M059J (cell line): ENCODE measurements at regions not wholly inside any gene's neighbourhood (a gene's known extent, or its start where the extent isn't known, plus 50 kb on each side); places are given as distances from the start of the nearest gene placed in this dataset.
"Not testable (repeated sequence)": the region's sequence is repeated elsewhere in the genome, so short reads cannot be mapped to it uniquely, and the experiment has no call there.

ENCODE experiments used
- DNase-seq: peaks from one replicate; pipeline ENCODE4 v3.0.0-alpha.2; 2012; ENCODE audit warnings: low read depth

DNA sequence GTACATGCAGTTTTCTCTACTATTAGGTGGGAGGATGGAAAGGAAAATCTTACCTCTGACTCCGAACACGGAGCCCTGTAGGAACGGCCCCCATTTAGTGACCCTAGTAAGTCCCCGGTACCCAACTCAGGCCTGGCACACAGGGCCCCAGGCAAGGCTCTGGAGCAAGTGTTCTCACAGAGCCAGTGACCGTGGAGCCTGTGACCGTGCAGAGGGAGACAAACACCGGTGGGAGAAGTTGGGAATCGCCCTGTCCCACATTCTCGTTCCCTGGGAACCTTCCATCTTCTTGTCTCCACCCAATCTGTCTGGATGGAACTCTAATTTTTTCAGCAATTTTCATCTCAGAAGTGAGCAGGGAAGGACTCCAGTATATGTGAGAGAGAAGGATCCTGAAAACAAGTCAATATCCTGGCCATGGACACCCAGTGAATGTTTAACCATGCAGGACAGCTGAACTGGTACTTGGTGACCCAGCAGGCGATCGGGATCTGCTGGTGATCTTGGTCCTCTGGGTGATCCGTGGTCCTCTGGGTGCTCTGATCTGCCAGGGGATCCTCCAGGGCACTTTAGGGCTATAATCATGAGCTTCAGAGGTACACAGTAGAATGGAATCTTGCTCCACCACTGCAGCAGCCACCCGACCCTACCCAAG is 348.6 kb upstream of the ID2 start:
- DNase-seq: no peak

DNA sequence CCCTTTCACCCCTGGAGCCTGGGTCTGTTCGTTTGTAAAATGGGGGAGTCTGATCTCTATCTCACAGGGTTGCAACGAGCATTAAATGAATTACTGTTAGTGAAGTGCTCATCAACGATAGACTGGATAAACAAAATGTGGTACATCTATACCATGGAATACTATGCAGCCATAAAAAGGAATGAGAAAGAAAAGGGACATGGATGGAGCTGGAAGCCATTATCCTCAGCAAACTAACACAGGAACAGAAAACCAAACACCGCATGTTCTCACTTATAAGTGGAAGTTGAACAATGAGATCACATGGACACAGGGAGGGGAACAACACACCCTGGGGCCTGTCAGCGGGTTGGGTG is 348.0 kb upstream of the ID2 start:
- not testable (repeated sequence) for DNase-seq

DNA sequence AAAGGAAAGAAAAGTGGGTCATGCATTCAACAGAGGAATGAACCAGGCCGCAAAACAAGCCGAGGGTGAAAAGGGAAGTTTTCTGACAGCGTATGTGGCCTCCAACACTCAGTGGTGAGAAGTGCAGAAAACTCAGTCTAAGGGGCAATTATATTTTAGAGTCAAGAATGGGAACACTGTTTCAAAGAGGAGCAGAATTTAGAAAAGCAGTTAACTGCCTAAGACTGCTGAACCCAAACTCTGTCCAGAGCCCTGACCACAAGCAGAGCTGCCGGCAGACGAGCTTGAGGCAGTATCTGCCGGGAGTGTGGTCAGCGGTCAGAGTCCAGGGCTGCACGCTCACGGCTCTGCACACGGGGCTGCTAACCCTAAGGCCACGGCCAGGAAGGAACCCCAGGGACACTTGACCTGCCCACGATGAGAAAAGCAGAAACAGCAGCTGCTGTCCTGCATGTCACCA is 347.0 kb upstream of the ID2 start:
- DNase-seq: no peak

DNA sequence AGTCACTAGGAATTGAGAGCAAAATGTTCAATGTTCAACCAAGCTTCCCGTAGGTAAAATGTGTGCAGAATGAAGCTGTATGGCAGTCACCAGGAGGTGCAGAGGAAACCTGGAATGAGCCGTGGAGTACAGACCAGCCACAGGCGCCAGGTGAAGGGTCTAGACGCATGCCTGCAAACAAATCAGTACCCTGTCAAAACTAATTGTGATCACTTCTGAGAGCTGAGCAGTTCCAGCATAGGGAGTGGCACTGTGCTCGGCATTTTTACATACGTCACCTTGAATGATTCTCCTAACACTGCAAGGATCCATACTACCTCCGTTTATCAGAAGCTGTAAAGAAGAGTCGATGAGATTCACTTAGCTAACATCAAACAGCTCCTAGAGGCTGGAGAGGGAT is 346.1 kb upstream of the ID2 start:
- no peak for DNase-seq

DNA sequence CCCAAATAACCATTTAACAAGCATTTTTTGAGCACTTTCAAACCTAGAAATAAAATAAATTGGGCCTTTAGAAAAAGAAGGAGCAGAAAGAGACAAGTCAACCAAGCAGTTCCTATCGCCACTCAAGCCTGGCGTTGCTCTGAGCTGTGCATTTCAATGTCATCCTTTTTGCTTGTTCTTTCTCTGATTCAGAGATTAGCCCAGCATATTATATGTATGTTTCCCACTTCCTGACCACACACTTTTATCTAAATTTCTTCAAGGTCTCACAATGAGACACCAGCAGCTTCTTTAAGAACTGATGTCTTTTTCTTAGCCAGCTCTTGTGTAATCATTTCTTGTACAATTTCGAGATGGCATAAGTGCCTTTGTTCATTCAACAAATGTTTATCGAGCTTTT is 344.5 kb upstream of the ID2 start:
- no peak for DNase-seq

DNA sequence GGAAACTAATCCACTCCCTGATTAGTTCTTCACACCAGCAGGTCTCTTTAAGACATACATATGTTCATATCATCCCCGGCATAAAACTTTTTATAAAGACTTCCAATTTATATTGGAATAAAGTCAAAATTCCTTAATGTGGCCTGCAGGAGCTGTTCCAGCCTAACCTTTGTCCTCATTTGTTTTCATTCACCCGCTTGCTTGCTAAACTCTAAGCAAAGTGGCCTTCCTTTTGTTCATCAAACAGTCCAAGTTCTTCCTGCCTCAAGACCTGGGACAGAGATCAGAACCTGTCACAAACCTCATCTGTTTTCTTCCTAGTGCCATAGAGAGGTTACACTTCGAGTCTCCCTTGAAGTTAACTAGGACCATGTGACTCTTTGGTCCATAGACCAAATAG is 339.4 kb upstream of the ID2 start:
- DNase-seq: no peak

DNA sequence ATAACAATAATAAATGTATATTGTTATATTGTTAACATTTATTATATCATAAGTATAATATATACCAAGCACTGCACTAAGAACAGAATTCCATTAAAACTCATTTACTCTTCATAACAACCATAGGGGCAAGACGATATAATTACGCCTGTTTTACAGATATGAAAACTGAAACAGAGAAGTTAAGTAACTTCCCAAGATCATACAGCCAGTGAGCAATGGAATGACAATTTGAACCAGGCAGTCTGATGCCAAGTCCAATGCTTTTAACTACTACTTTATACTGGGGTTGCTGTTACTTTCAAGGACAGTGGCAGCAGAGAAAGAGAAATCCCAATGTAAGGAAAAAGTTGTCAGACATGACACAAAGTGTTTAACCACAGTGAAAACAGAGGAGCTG is 338.8 kb upstream of the ID2 start:
- no peak for DNase-seq

DNA sequence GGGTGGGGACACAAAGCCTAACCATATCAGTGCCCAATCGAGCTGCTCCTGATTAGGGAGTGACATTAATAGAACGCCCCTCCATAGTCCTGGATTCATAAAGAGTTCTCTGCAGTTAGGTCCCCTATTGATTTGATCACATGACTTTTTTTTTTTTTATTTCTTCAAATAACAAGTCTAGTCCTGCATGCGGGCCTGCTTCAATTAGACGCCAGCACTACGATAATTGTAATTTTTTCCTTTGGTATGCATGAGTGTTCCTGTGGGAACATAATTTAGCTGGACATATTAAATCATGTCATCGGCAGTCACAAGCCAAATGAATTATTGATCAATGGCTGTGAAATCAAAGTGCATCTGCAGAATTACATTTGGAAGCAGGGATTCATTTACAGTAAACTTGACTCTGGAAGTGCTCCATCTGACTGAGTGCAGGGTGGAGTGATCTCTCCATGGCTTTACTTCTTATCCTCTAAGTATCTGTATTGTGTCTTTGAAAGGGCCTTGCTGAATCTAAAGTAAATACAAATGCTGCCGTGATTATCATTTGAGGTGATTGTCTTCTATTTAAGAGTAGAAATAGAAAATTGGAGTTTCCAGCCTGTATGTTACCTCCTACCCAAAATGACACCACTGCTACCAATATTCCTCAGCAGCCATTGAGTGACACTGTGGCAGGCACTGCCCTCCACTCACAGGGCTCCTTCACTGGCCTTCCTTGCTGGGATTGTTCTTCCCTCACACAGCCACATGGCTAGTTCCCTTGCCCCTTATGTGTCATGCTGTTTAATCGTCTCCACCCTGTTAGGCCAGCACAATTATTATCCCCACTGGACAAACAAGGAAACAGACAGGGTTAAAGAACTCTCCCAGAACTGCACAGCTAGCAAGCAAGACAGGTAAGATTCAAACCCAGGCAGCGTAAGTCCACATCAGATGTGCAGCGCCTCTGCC is 337.4 kb upstream of the ID2 start:
- DNase-seq: no peak

DNA sequence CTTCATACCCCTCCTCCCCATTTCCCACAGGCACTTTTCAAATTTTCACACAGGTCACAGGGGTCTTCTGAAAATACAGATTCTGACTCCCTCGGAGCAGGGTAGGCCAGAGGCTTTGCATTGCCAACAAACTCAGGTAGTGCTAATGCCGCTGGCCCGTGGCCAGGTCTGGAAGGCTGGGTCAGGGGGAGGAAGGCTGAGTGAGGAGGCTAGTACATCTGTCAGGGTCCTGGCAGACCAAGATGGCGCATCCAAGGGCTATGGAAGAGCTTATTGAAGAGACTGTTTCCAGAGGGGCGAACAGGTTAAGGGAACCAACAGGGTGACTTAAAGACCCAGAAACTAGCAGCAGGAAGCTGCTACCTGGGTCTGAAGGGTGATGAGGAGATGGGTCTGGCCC is 336.7 kb upstream of the ID2 start:
- DNase-seq: no peak

DNA sequence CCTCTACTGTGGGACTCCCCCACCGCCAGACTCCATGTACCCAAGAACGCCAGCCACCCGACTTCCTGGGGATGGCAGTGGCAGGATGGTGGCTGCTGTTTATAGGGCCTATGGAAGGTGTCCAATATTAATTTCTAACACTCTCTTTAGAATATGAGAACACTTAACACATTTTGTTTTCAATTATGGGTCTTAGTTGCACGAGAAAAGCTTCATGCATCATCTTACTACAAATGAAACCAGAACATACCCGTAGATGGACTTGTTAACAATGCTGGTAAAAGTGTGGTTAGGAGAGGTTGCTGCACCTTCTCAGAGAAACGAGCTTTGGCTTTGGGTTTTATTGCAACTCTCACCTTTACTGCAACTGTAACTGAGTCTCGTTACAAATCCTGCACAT is 335.6 kb upstream of the ID2 start:
- DNase-seq: no peak

DNA sequence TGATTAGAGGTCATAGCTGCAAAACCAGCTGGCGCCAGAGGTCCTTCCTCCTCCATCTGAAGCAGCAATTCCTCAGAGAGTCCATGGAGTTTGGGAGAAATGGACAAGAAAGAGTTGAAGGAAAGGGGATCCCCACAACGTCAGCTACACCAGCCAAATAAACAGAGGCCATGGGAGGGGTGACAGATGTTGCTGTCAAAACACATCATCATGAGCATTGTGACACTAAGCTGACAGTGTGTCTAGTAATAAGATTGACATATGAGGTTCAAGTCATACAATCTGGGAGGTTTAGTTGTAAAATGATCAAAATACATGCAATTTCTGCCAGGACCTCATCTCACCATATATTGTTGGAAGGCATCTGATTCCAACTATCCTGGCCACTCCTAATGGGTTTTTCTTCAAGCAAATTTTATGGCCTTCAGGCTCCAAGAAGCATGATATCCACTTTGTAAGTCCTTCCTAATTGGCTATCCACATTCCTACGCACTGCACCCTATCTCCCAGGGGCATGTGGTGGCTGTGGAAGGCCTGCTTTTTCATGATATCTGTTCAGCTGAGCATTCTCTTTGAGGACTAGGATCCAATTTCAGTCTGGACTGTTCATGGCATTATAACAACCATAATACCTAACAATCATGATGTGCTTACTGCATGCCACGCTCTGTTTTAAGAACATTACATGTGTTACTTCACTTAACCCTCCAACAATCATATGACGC is 335.0 kb upstream of the ID2 start:
- no peak for DNase-seq

DNA sequence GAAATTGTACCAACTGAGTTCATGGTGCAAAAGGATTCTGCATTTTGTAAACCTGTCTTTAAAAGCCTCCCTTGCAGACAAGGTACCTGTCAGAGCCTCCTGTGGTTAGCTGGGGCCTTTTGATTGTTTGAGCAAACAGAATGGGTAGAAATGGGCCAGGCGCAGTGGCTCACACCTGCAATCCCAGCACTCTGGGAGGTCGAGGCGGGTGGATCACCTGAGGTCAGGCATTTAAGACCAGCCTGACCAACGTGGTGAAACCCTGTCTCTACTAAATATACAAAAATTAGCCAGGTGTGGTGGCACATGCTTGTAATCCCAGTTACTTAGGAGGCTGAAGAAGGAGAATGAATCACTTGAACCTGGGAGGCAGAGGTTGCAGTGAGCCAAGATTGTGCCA is 332.9 kb upstream of the ID2 start:
- not testable (repeated sequence) for DNase-seq

DNA sequence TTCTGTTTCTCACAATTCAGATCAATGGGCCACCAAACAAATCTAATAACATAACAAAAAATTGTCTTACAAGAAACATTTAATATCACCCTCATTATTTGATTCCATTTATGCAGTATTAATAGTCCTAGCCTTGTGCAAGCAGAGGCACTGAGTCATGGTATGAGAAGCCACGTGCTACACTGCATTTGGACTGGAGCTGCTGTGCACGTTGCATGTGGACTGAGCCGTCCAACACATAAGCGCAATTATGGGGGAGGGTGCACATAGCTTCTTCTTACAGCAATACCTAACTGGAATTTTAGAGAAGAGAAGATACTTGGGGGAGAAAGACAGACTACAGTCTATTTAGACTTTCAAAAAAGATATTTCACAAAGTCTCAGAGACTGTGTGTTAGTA is 329.6 kb upstream of the ID2 start:
- DNase-seq: no peak

DNA sequence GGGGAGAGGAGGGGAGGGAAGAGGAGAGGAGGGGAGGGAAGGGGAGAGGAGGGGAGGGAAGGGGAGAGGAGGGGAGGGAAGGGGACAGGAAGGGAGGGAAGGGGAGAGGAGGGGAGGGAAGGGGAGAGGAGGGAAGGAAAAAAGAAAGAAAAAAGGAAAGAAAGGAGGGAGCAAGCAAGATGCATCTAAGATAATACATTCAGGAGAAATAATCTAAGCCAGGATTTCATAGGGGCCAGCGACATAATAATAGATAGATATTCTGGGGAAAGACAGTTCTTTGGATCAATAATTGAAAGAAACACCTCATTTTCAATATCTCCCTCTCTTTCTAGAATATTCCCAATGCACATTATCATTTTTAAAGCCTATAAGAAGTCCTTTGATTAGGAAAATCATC is 328.9 kb upstream of the ID2 start:
- no peak for DNase-seq

DNA sequence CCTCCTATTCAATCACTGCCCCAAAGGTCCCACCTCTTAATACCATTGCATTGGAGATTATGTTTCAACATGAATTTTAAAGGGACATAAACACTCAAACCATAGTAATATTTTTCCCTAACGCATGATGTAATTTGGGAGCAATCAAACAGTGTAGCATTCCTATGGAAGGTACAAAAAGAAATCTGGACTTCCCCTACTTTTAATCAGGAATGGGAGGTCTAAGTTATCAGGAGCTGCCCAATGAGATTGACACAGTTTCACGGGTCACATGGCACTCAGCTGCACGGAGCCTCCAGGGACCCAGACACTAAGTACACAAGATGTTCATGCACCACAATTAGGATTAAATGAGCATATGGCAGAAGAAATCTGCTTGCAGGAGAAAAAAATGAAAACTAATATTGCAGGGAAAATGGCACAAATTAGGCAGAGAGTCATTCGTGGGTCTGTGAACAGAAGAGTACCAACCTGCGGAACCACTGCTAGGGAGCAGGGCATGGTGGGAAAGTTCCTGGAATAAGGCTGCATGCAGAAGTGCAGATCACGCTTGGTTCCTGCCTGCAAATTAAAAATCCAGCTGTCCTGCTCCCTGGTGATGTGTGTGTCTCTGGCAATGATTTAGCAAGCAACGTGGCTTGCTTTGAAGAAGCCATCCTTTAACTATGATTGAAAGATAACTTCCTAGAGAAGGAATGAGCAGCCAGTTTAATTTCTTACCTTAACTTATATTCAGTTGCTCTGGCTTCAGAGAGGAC is 326.6 kb upstream of the ID2 start:
- no peak for DNase-seq

DNA sequence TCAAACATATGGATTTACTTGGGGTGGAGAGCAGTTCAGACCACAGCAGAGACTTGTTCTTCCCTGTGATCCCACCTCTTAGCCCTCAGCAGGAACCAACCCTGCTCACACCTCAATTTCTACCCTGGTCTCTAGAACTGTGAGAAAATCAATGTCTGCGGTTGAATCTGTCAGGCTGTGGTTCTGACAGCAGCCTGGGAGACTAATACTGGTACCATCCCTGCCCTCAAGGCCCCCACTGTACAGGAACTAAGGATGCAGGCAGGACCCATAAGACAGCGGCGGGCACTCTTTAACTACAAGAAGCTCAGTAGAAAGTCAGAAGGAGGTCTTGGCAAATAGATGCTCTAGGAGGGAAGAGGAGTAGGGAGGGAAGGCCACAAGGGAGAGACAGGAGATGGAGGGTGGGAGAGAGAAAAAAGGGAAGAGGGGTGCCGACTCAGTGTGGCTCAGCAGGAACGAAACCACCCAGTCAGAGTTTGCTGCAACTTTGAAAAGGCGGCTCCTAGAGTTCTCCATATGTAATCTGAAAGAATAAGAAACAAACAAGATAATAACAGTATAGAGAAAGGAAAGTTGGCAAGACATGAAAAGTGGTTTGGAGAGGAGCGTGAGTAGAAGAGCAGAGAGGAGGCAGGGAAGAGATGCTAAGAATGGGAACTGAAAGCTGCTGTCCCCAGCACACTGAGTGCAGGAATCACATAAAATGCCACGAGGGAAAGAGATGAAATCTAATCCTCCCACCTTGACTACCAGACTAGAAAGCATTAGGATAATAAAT is 323.9 kb upstream of the ID2 start:
- no peak for DNase-seq

DNA sequence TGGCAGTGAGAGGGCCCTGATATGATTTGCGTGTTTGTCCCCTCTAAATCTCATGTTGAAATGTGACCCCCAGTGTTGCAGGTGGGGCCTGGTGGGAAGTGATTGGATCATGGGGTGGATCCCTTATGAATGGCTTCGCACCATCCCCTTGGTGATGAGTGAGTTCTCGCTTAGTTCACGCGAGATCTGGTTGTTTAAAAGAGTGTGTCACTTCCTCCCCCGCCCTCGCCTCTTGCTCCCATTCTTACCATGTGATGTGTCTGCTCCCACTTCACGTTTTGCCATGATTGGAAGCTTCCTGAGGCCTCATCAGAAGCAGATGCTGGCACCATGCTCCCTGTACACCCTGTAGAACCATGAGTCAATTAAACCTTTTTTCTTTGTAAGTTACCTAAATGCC is 319.9 kb upstream of the ID2 start:
- no peak for DNase-seq

DNA sequence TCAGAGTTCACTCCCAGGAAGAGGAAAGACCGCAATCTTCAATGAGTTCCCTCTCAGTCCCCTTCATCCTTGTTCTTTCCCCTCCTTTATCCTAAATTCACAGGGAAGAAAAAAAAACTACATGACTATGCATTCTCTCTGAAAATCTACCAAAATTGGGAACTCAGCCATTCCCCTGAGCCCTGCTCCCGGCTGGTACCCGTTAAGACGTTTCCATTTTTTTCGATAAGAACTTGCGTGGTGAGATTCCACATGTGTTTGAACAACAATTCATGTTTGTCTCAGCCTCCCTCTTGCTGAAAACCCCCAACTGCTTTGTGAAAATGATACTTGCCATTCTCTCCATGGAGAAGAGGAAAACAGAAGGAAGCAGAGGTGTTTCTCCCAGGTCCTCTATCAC is 318.7 kb upstream of the ID2 start:
- no peak for DNase-seq

DNA sequence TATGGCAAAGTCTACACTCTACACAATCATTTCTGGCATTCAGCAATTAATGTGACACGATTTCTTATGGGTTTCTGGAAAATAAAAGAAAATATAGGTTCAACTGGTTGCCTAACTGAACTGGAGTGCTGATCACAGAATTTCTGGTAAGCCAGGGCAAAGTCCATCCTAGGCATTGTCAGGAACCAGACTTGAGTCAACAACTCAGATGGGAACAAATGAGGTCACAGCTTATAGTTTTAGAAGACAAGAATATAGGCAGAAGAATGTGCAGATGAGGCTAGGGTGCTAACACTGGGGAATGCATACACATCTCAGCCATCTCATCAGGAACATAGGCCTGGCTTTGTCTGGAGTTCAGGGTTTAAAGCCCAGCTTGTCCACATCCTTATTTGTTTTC is 317.2 kb upstream of the ID2 start:
- no peak for DNase-seq

DNA sequence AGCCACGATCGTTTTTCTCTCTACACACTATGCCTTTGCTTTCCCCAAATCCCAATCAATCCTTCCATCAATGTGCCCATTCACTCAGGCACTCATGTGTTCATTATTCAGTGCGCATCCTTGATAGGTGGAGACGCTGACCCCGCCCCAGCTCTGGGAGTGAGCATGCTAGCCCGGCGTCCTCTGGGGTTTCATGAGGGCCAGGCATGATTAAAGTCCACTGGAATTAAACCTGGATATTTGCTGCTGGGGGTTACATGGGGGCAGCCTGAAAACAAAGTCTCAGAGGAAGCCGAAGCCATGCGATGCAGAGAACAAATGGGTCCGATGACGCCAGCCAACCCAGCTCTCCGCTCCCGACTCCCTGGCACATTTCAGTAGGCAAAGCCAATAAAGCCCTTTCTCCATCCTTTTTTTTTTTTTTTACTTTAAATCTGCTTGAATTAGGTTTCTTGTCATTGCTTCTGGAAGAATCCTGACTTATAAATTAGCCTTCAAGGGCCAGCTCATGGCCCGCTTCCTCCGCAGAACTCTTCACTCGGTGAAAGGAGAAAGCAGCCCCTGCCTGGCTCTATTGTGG is 316.4 kb upstream of the ID2 start:
- DNase-seq: no peak

DNA sequence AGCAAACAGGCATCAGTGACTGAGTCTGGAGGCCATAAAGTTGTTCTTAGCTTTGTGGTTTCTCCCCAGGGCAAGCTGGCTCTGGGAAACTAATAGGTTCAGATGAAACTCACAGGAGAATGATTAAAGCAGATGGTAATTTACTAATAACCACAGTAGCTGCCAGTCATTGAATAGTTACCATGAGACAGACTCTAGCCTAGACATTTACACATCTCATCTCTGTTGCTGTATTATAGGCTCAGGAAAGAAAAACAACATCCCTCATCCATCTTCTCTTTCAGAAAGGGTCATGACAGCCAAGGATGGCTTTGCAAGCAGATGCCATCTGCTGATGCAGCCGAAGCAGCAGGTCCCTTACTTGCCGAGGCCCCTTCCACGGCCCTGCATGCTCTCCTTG is 314.0 kb upstream of the ID2 start:
- no peak for DNase-seq
